GM21717 (cell line): ENCODE measurements at regions not wholly inside any gene's neighbourhood (a gene's known extent, or its start where the extent isn't known, plus 50 kb on each side); places are given as distances from the start of the nearest gene placed in this dataset.

ENCODE experiments used
- ATAC-seq: cut with Tn5 transposase; IDR thresholded peaks from one replicate; pipeline ENCODE4 v1.9.1; 2021; ENCODE audit warnings: mild to moderate bottlenecking, moderate library complexity; ENCODE audit not compliant: unreplicated experiment

GRCh38 chr15:62809968-62810260 is 232.6 kb upstream of the TPM1 start:
- ATAC-seq = no peak

GRCh38 chr15:62812515-62812835 is 230.1 kb upstream of the TPM1 start:
- ATAC-seq = no peak

GRCh38 chr15:62816342-62817069 is 226.0 kb upstream of the TPM1 start:
- no peak for ATAC-seq

- no peak for ATAC-seq
Measured at GRCh38 chr15:62818691-62819090, 223.9 kb upstream of the TPM1 start.

GRCh38 chr15:62821384-62822131 is 221.0 kb upstream of the TPM1 start:
- no peak for ATAC-seq

GRCh38 chr15:62822228-62822627 is 220.3 kb upstream of the TPM1 start:
- ATAC-seq = no peak

- ATAC-seq = no peak
Measured at GRCh38 chr15:62823561-62823960, 219.0 kb upstream of the TPM1 start.

- no peak for ATAC-seq
Measured at GRCh38 chr15:62824111-62825015, 218.2 kb upstream of the TPM1 start.

GRCh38 chr15:62825191-62825590 is 217.4 kb upstream of the TPM1 start:
- no peak for ATAC-seq

GRCh38 chr15:62826561-62826960 is 216.0 kb upstream of the TPM1 start:
- no peak for ATAC-seq

- no peak for ATAC-seq
Measured at GRCh38 chr15:62828364-62828763, 214.2 kb upstream of the TPM1 start.

- no peak for ATAC-seq
Measured at GRCh38 chr15:62832231-62832630, 210.3 kb upstream of the TPM1 start.

- ATAC-seq = no peak
Measured at GRCh38 chr15:62833646-62834045, 208.9 kb upstream of the TPM1 start.

GRCh38 chr15:62834686-62835329 is 207.7 kb upstream of the TPM1 start:
- no peak for ATAC-seq

GRCh38 chr15:62835351-62835750 is 207.2 kb upstream of the TPM1 start:
- ATAC-seq = no peak

- no peak for ATAC-seq
Measured at GRCh38 chr15:62835762-62836161, 206.8 kb upstream of the TPM1 start.

- ATAC-seq = no peak
Measured at GRCh38 chr15:62840526-62841268, 201.8 kb upstream of the TPM1 start.

GRCh38 chr15:62841269-62841628 is 201.3 kb upstream of the TPM1 start:
- no peak for ATAC-seq

GRCh38 chr15:62841891-62842559 is 200.5 kb upstream of the TPM1 start:
- no peak for ATAC-seq

- ATAC-seq = no peak
Measured at GRCh38 chr15:62843311-62843710, 199.2 kb upstream of the TPM1 start.
